GM21381 (cell line): ENCODE measurements at regions not wholly inside any gene's neighbourhood (a gene's known extent, or its start where the extent isn't known, plus 50 kb on each side); places are given as distances from the start of the nearest gene placed in this dataset.

ENCODE experiments used
- ATAC-seq: cut with Tn5 transposase; IDR thresholded peaks from one replicate; pipeline ENCODE4 v1.9.1; 2021; ENCODE audit warnings: mild to moderate bottlenecking, moderate library complexity; ENCODE audit not compliant: unreplicated experiment

DNA sequence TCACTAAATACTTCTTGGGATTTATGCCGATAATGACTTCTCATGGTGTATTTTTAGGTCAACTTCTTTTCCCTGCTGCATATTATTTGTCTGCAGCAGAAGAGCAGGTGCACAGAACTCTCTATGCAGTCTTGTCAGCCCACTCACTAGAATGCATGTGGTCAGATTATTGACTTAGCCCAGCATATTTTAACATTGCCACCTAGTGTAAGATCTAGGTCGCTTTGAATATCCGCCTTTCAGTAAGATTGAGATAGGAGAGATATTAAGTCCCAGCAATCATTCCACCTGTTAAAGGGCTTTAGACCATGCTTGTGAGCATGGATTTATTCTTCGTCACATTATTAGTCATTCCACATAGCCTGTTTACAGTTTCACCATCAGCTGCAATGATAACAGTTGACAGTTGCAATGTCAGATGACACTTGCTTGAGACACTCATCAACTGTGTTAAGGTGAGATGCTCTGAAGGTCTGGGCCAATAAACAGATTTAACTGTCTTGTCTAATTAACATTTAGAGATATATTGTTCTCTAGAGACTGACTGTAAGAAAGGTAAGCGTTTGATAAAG is 491.7 kb downstream of the ARL4A start:
- no peak for ATAC-seq

DNA sequence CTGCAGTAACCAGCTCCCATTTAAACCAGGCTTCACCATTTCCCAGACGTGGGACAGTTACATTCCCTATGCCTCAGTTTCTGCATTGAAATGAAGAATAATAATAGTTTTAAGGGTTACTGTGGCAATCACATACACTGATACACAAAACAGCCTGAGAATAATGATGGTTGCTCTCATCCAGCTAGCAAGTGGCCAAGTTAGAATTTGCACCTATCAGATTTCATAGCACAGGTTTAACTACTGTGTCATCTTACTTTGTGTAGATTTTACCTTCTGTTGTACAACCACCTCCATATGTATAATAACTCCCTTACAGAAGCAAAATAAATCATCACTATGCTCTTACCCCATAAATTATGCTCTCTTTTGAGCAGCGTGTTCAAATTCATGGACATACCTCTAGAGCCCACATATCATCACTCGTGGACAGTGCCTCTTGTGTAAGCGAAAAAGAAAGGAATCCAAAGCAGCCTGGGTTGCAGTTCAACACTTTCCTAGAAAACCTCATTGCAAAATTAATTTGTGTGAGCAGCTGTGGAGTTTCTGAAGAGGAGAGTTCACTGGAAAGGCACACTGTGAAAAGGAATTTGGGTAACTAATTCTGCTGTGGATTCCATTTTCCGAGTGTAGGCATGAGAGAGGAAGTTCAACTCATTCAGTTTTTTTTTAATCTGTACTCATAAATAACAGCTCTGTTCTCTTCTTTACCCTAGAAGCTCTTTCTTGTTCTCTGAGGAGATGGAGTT is 492.5 kb downstream of the ARL4A start:
- no peak for ATAC-seq

DNA sequence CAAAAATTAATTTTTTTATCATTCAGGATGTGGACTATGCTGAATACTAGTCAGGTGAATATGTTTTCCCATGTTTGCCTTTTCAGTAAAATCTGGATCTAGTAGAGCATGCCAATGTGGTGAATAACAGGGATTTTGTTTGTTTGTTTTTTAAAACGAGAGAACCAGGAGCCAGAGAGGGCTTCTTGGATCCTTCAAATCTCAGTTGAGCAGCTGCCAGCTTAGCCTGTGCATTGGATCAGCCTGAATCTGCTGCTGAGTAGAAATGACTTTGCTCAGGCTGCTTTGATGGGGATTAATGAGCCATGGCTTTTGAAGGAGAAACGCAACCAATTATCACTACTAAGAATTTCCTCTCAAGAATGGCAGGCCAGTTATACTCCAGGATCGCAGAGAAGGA is 493.8 kb downstream of the ARL4A start:
- no peak for ATAC-seq

DNA sequence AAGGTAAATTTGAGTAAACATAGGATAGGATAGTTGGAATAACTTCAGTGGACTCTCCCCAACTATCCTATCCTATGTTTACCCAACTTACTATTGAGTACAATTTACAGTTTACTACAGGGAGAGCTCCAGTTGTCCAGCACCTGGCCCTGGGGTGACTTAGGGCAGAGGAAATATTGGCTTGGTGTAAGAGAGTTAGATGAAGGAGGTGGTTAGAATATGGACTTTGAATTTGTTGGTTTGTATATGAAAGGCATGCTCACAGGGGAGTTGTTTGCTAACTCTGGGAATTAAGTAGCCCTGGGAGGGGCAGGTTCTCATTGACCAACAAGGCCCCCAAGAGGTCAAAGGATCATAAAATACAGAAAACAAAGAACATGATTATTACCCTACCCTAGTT is 497.7 kb downstream of the ARL4A start:
- ATAC-seq, result no peak

DNA sequence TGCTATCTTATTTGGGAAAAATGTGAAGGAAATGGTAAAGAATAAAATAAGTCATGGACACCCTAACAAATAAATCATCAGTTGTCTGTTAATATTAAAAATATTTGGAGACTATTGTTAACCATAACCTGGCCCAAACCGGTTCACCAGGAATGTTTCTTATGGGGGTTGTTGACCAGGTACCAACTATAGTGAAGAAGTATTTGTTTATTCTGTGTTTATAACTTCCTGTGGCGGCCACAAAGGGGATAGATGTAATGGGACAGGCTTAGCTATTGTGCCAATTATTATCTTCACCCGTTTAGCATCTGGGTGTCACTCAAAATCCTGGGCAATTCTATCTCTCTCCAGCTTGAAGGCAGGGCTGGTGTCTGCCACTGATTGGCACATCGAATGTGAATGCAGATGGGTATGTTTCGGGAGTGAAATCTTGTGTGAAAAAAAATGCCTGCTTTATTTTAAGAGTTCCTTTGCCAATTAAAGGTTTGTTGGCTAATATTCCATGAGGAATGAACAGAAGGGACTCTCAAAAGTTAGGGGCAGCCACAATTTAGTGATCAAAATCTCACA is 500.9 kb downstream of the ARL4A start:
- ATAC-seq, result no peak

DNA sequence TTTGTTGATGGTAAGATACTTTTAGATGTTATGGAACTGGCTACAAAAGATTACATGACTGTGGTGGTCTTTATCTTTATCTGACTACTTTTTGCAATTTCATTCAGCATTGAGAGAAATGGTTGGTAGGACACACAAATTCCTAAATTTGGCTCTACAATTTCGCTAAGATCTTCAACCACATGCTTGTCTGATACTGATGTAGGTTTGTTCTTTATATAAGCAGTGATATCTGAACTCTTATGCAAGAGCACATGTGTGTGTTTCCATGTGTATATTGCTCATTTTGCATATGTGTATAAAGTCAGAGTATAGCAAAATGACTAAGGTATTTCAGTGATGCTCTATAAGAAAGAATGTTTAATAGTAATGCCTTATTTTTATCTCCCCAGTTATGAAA is 501.5 kb downstream of the ARL4A start:
- no peak for ATAC-seq

DNA sequence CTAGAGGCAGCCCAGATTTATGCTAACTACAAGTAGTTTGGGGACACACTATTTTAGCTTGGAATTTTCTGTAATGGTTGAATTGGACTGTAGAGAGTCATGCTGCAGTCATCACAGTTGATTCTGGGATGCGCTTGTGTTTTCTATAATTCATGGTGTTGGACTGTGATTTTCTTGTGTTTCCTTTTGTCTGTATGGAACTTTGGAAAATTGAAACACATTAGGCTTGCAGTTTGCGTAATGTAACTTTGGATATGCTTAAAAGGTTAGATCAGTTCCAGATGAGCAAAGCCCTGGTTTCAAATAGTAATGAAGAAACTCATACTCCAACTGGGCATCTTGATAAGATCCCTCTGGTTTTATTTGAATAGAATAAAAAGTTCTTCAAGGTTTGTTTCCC is 502.2 kb downstream of the ARL4A start:
- no peak for ATAC-seq

DNA sequence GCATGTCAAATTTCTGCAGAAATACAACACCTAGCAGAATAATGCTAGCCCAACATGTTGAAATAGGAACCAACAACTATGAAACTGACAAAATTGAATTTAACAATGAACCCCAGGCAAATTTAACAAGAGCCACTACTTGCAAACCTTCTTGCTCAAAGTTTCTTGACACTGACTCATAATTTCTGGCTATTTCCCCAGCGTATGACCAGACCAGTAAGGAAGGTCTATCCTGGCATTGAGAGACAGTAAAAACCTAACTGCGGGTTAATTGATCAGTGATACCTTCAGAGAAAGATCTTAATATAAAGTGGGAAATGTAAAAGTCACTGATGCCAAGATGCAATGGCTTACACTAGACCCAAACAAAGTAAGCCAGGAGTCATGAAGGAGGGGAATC is 510.1 kb downstream of the ARL4A start:
- ATAC-seq, result no peak

DNA sequence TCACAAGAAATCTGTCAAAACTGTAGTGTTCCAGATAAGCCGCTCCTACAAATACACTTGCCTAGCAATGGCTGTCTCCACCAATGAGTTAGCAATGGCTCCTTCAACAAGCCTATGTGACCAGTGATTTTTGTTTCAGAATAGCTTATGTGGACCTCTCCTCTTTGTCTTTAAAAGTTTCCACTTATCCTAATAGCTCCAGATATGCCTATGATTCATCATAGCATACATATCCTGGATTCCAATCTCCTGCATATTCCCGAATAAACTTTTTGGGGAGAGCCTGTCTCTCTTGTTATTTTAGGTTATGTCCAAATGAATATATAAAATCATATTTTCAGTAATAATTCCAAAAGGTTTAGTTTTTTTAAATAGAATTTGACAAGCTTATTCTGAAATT is 510.6 kb downstream of the ARL4A start:
- ATAC-seq, result no peak

DNA sequence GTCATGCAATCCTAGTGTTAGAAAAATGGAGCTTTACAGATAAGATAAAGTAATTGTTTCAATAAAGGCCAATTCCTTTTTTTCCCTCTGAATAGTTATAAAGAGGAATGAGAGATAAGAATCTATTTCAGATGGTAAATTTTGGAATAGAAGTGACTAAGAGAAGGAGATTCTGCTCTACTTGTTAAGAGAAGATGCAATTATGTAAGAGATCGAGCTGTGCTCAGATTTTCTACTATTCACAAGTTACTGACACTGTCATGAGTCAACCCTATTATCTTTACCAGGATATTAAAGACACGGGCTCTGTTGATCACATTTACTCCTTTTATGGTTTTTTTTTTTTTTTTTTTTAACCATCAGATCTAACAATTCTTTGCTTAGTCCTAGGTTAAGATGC is 511.3 kb downstream of the ARL4A start:
- ATAC-seq, result no peak

DNA sequence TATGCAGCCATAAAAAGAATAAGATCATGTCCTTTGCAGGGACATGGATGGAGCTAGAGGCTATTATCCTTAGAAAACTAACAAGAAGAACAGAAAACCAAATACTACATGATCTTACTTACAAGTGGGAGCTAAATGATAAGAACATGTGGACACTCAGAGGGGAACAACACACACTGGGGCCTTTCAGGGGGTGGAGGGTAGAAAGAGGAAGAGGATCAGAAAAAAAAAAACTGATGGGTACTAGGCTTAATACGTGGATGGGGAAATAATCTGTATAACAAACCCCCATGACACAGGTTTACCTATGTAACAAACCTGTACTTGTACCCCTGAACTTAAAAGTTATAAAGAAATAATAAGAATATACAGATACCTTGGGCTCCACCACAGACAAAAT is 514.2 kb downstream of the ARL4A start:
- no peak for ATAC-seq

DNA sequence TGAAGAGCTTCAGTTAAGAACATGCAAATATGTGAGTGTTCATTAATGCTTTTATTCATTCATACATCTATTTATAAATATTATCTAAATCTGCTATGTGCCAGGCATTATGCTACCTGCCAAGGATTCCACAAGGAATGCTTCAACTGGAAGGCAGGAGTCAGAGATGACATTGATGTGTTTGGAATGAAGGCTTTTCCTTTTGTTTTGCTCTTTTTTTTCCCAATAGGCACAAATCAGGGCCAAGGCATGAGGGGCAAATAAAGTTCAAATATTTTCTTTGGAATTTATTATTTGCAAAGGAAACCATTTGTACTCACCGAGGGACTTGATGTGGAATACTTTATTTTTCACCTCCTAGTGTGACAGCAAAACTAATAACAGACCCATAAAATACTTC is 530.3 kb downstream of the ARL4A start:
- ATAC-seq, result no peak

DNA sequence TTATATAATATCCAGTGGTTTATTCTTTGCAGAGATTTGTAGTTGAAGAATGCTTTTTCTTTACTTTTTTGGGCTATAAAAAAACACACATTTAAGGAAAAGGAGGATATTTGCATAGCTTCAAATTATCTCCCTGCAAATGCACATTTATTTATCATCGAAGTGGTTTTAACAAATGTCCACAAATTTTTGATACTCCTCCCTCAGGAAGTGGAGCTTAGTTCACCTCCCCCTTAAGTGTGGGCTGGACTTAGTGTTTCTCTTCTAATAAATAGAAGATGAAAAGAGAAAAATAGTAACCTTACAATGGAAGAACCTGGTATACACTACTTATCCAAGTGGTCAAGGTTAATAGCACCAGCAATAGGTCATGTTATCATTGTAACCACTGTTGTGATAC is 537.6 kb downstream of the ARL4A start:
- ATAC-seq, result no peak

DNA sequence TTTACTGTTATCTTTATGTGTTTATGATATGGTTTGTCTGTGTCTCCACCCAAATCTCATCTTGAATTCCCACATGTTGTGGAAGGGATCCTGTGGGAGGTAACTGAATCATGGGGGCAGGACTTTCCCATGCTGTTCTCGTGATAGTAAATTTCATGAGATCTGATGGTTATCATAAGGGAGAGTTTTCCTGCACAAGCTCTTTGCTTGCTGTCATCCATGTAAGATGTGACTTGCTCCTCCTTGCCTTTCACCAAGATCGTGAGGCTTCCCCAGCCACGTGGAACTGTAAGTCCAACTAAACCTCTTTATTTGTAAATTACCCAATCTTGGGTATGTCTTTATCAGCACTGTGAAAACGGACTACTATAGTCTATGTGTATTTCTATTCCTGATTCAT is 539.0 kb downstream of the ARL4A start:
- no peak for ATAC-seq

DNA sequence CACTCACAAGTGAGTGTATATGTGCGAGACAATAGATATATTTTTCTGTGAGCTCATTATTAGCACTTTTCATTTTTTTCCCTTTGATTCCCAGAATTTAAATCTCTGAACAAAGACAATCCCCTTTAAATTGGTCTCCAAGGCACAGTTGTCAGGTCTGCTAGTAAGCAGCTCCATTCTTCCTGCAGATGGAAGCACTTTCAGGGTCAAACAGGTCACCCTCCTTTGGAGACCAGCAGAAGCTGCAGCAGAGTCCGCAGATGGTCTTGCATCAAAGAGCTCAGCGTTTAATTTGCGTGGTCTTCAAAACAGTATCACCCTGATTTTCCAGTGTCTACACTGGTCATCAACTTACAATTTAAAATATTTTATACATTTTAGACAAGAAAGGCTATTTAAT is 543.8 kb downstream of the ARL4A start:
- no peak for ATAC-seq

DNA sequence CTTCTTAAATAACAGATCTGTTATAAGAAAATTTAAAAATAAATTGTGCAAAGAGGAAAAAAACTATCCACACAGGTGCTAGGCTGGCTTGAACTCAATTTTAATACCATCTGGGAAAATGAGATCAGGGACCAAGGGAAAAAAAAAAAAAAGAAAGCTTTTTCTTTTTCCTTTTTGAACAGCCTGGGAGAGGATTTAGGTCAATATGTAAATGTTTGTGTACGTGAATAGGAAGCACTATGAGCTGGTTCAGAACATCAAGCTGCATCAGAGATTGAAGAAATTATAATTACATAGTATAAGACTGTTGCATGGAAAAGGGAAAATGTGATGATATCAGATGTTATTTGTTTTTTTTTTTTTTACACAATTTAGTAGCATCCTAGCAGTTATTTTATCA is 548.0 kb downstream of the ARL4A start:
- no peak for ATAC-seq

DNA sequence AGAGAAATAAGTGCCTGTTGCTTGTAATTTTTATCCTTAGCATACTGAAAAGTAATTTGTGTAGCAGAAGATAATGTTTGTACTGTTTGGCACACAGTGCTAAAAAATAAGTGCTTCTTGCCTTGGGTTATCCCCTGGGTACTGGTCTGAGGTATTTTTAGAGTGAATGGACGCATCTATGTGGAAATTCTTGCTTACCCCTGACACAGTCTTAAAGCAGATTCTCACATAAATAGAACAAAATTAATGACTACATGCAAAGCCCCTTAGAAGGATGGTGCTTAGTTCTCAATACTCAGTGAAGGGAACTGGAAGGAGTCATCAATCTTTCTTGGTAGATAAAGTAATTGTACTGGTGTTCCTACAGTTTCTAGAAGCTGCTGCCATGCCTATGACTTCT is 548.6 kb downstream of the ARL4A start:
- ATAC-seq, result no peak

DNA sequence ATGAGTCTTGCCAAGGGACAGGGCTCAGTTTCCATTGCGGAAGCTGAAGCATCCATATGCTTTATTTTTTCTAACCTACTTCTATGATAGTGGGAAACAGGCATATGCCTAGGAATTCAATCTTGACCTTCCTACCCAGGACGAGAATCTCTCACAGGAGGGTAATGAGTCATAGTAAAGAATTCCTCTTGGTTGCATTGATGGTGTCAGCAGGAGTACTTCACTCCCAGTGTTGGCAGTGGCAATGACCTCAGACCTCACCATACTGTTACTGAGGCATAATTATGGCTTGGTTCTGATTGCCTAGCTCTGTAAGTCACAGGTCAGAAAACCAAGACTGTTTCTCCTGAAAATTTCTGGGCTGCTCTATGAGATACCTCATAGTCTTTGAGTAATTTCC is 552.9 kb downstream of the ARL4A start:
- ATAC-seq, result no peak

DNA sequence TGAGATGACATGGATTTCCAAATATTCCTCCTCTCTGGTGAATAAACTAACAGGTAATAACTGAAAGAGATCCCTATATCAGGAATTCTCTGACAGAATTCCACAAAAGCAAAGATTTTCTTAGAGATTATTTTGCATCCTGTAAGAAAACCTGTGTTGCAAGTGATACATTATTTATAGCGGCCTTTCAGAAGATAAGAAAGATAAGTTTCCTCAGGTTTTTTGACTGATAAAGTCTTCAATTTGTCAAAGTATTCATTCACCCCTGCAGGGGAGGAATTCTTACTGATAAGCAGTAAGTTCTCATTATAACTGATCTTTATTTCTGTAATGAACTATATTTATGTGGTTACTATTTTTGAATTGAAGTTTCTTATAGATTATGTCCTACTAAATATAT is 554.0 kb downstream of the ARL4A start:
- no peak for ATAC-seq

DNA sequence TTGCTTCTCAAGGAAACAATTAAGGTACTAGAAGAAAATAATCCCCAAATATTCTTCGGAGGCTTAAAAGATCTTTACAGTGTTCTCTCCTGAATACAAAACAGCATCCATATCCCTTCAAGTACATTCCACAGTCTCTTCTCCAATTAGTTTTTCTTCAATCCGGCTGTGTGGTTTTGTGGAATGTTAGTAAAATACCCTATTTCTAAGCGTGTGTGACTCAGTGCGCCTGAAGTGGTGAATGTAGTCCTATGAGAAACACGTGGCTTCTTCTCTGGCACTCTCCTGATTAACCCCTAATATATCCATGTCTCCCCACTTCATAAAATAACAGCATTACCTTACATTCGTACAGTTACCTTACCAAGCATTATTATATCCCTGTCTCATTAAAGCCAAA is 570.2 kb downstream of the ARL4A start:
- ATAC-seq, result no peak

DNA sequence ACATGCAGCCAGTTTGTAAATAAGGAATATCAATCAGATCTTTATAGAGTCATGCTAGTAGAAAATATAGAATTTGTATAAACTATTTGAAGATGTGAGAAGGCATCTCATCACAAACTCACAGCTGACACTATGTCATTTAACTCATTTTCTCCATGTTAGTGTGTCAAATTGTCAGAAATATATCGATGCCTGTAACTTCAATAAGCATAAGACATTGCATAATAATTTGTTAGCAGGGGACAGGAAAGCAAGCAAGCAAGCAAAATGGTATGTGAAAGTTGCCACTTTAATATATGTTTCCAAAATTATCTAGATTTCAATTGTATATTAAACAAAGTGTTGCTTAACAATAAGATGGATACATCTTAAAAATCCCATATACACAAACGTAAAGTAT is 571.0 kb downstream of the ARL4A start:
- ATAC-seq, result no peak

DNA sequence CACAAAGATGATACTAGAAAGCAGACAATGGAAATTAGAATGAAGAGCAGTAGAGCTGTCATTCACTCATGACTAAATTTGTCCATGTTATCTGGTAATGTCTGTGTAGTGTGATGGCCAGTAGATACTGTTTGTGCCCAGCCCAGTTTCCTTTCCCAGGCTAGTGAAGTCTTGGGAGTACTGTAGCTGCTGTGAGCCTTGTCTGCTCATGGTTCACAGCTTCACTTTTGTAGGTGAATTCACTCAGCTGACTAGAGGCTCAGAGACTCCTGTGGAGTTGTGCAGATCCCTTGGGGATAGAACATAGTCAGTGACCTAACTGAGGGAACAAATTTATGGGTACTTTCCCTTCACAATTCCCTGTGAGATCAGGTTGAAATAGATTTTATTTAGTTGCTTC is 572.5 kb downstream of the ARL4A start:
- no peak for ATAC-seq
